H1 (cell line): ENCODE measurements at regions not wholly inside any gene's neighbourhood (a gene's known extent, or its start where the extent isn't known, plus 50 kb on each side); places are given as distances from the start of the nearest gene placed in this dataset.

Experiments
- CHD7 ChIP-seq: fragments of 300-600 bp; sonication (generic); IDR thresholded peaks from 2 replicates; pipeline ENCODE4 v1.7.1; 2012; ENCODE audit warnings: low read length, moderate library complexity, mild to moderate bottlenecking, inconsistent platforms; ENCODE audit not compliant: insufficient replicate concordance
- CREB1 ChIP-seq: IDR thresholded peaks from 2 replicates; pipeline ENCODE4 v1.6.1; 2012; ENCODE audit warnings: inconsistent platforms
- E2F6 ChIP-seq: IDR thresholded peaks from 2 replicates; pipeline ENCODE4 v1.6.1; 2012; ENCODE audit warnings: inconsistent platforms
- HDAC2 ChIP-seq, 2 experiments: fragments of 300-600 bp in 1 of 2; sonication (generic) in 1 of 2; IDR thresholded peaks; 2 replicates each; pipeline ENCODE4 v1.6.1; 2011 to 2012; ENCODE audit warnings: low read depth in 2 of 2, low read length in 2 of 2, mild to moderate bottlenecking in 2 of 2, moderate library complexity in 2 of 2, borderline replicate concordance in 1 of 2, inconsistent platforms in 1 of 2
- JUND ChIP-seq: IDR thresholded peaks from 2 replicates; pipeline ENCODE4 v1.6.1; 2011; ENCODE audit warnings: mild to moderate bottlenecking, improper control_type of control experiment, low read length
- KDM1A ChIP-seq: fragments of 200-600, 300-600 bp; sonication (generic); IDR thresholded peaks from 2 replicates; pipeline ENCODE4 v1.7.1; 2016; ENCODE audit warnings: mild to moderate bottlenecking, low read length, borderline replicate concordance
- POLR2A ChIP-seq, 2 experiments: IDR thresholded peaks; 1 replicate in 1 of 2; 2 replicates in 1 of 2; pipeline ENCODE4 v1.6.1; 2011; ENCODE audit warnings: low read depth in 2 of 2, low read length in 2 of 2, mild to moderate bottlenecking in 2 of 2; ENCODE audit errors: control extremely low read depth in 1 of 2
- RXRA ChIP-seq: IDR thresholded peaks from 2 replicates; pipeline ENCODE4 v1.6.1; 2011; ENCODE audit warnings: low read depth, mild to moderate bottlenecking, low read length, moderate library complexity; ENCODE audit not compliant: insufficient read depth
- SUZ12 ChIP-seq: fragments of 200-600 bp; sonication (generic); IDR thresholded peaks from 2 replicates; pipeline ENCODE4 v1.6.1; 2012; ENCODE audit warnings: mild to moderate bottlenecking, inconsistent platforms, low read length, moderate library complexity, mixed read lengths
- TAF7 ChIP-seq: optimal IDR thresholded peaks from 2 replicates; pipeline ENCODE3; 2011; ENCODE audit warnings: low read depth, mild to moderate bottlenecking, inconsistent platforms, low read length, moderate library complexity, borderline replicate concordance
- TBP ChIP-seq: IDR thresholded peaks from 2 replicates; pipeline ENCODE4 v1.6.1; 2011; ENCODE audit warnings: low read depth, low read length, improper control_type of control experiment
- TCF12 ChIP-seq: IDR thresholded peaks from 2 replicates; pipeline ENCODE4 v1.6.1; 2011; ENCODE audit warnings: low read depth, mild to moderate bottlenecking, low read length

- TF ChIP-seq CHD7 = no peak
- TF ChIP-seq RXRA = no peak
- no peak for TF ChIP-seq POLR2A (IDR thresholded peaks at IDR 0.05; ENCODE audit: control extremely low read depth in 1 of 2, low read depth in 2 of 2, low read length in 2 of 2)
- no peak for TF ChIP-seq KDM1A
- no peak for TF ChIP-seq CREB1
- TF ChIP-seq E2F6 = no peak
- TF ChIP-seq HDAC2 (IDR thresholded peaks at IDR 0.05; ENCODE audit: borderline replicate concordance in 1 of 2, low read depth in 2 of 2, low read length in 2 of 2) = no peak
- no peak for TF ChIP-seq TBP
- TF ChIP-seq JUND = no peak
- TF ChIP-seq SUZ12 = no peak
- no peak for TF ChIP-seq TAF7
- no peak for TF ChIP-seq TCF12
These were observed 67.6 kb upstream of the ST6GALNAC5 start (continued) for GRCh38 chr1:76799700-76800099.
